Mesendoderm (in vitro differentiated cells): ENCODE measurements at regions not wholly inside any gene's neighbourhood (a gene's known extent, or its start where the extent isn't known, plus 50 kb on each side); places are given as distances from the start of the nearest gene placed in this dataset.
A peak's percentile ranks its signal among the peaks of the same experiment; 100 is the strongest.

ENCODE experiments used
- DNase-seq: peaks from one replicate; pipeline ENCODE4 v3.0.0; 2013
- H2AK5ac ChIP-seq: 2 replicates; pipeline ENCODE4 v1.6.1; 2013; ENCODE audit warnings: low read length, inconsistent platforms
- H2BK120ac ChIP-seq: 2 replicates; pipeline ENCODE4 v1.6.1; 2013; ENCODE audit warnings: low read depth, mild to moderate bottlenecking, low read length, moderate library complexity, mixed read lengths
- H2BK15ac ChIP-seq: replicated peaks from 2 replicates; pipeline ENCODE4 v1.6.1; 2013; ENCODE audit warnings: low read depth, mild to moderate bottlenecking, moderate library complexity
- H2BK5ac ChIP-seq: 2 replicates; pipeline ENCODE4 v1.6.1; 2013; ENCODE audit warnings: low read length, inconsistent platforms
- H3K18ac ChIP-seq: 2 replicates; pipeline ENCODE4 v1.6.1; 2013; ENCODE audit warnings: mild to moderate bottlenecking, low read length, mixed read lengths
- H3K23ac ChIP-seq: one replicate; pipeline ENCODE4 v1.6.1; 2013; ENCODE audit warnings: low read length
- H3K27ac ChIP-seq: 2 replicates; pipeline ENCODE4 v1.5.1; 2013; ENCODE audit warnings: low read depth, mild to moderate bottlenecking, inconsistent platforms, low read length, moderate library complexity
- H3K27me3 ChIP-seq: 2 replicates; pipeline ENCODE4 v1.6.1; 2013; ENCODE audit warnings: low read length, control low read depth, mild to moderate bottlenecking, inconsistent platforms; ENCODE audit not compliant: insufficient read depth, poor library complexity
- H3K36me3 ChIP-seq: 2 replicates; pipeline ENCODE4 v1.6.1; 2013; ENCODE audit warnings: low read length, inconsistent platforms; ENCODE audit not compliant: control insufficient read depth, insufficient read depth
- H3K4ac ChIP-seq: one replicate; pipeline ENCODE4 v1.6.1; 2013; ENCODE audit warnings: low read depth, mild to moderate bottlenecking, low read length, moderate library complexity
- H3K4me1 ChIP-seq: 2 replicates; pipeline ENCODE4 v1.6.1; 2013; ENCODE audit warnings: low read depth, low read length, inconsistent platforms; ENCODE audit not compliant: control insufficient read depth
- H3K4me2 ChIP-seq: 2 replicates; pipeline ENCODE4 v1.6.1; 2013; ENCODE audit warnings: low read length
- H3K4me3 ChIP-seq: 2 replicates; pipeline ENCODE4 v1.5.1; 2013; ENCODE audit warnings: mild to moderate bottlenecking, low read length
- H3K56ac ChIP-seq: one replicate; pipeline ENCODE4 v1.6.1; 2013; ENCODE audit warnings: low read length
- H3K79me1 ChIP-seq: 2 replicates; pipeline ENCODE4 v1.6.1; 2013; ENCODE audit warnings: low read length, inconsistent platforms
- H3K79me2 ChIP-seq: 2 replicates; pipeline ENCODE4 v1.6.1; 2013; ENCODE audit warnings: mild to moderate bottlenecking, low read length; ENCODE audit not compliant: control insufficient read depth, insufficient read depth
- H3K9ac ChIP-seq: 2 replicates; pipeline ENCODE4 v1.6.1; 2013; ENCODE audit warnings: low read length, inconsistent platforms
- H4K5ac ChIP-seq: one replicate; pipeline ENCODE4 v1.6.1; 2013; ENCODE audit warnings: low read length
- H4K8ac ChIP-seq: one replicate; pipeline ENCODE4 v1.6.1; 2013; ENCODE audit warnings: low read depth, mild to moderate bottlenecking, control low read depth, low read length, moderate library complexity
- WGBS: extraction: QIAGEN DNeasy Blood & Tissue Kit; methylation state at CpG from one replicate; pipeline ENCODE4 v1.1.7; 2013; ENCODE audit warnings: low lambda C conversion rate, missing lambda C conversion rate; ENCODE audit not compliant: insufficient coverage; ENCODE audit errors: extremely low coverage; 5-methylcytosine and 5-hydroxymethylcytosine counted together

GRCh38 chr21:27567381-27567780 is 600.5 kb upstream of the ADAMTS5 start:
- Histone ChIP-seq H3K27ac (no peak overlapping the region), H3K79me1 (no peaks in the 10 kb centered on the region), H4K8ac (no peak overlapping the region), H3K4me3 (no peak overlapping the region), H3K23ac (no peak overlapping the region), H3K56ac (no peak overlapping the region), H3K27me3 (no peaks in the 10 kb centered on the region), H2BK120ac (no peak overlapping the region), H3K36me3 (no peaks in the 10 kb centered on the region), H3K4me1 (no peaks in the 10 kb centered on the region), H3K4ac (no peak overlapping the region), H4K5ac (no peak overlapping the region), H2AK5ac (no peak overlapping the region), H3K4me2 (no peak overlapping the region), H3K18ac (no peak overlapping the region), H2BK15ac (no peak overlapping the region), H2BK5ac (no peak overlapping the region), H3K9ac (no peak overlapping the region), H3K79me2 (no peaks in the 10 kb centered on the region)
- no peak for DNase-seq
- no CpG with 5 or more reads among the region's 1 CpG for WGBS

- no peak overlapping the region for H3K4ac ChIP-seq
- no peak overlapping the region for H3K27ac ChIP-seq
- no peak overlapping the region for H3K4me2 ChIP-seq
- no CpG with 5 or more reads among the region's 6 CpGs for WGBS
- no peak overlapping the region for H3K56ac ChIP-seq
- no peak overlapping the region for H3K9ac ChIP-seq
- no peak overlapping the region for H3K4me3 ChIP-seq
- H4K8ac ChIP-seq: no peak overlapping the region
- H4K5ac ChIP-seq: no peak overlapping the region
- H3K23ac ChIP-seq: no peak overlapping the region
- no peak for DNase-seq
- no peak overlapping the region for H2BK15ac ChIP-seq
- no peaks in the 10 kb centered on the region for H3K79me2 ChIP-seq
- H3K4me1 ChIP-seq: no peaks in the 10 kb centered on the region
- H2AK5ac ChIP-seq: no peak overlapping the region
- no peak overlapping the region for H2BK120ac ChIP-seq
- no peaks in the 10 kb centered on the region for H3K79me1 ChIP-seq
- H3K36me3 ChIP-seq: no peaks in the 10 kb centered on the region
- H3K18ac ChIP-seq: no peak overlapping the region
- H3K27me3 ChIP-seq: no peaks in the 10 kb centered on the region
- no peak overlapping the region for H2BK5ac ChIP-seq
Measured at GRCh38 chr21:27566521-27566920, 599.6 kb upstream of the ADAMTS5 start.

DNA sequence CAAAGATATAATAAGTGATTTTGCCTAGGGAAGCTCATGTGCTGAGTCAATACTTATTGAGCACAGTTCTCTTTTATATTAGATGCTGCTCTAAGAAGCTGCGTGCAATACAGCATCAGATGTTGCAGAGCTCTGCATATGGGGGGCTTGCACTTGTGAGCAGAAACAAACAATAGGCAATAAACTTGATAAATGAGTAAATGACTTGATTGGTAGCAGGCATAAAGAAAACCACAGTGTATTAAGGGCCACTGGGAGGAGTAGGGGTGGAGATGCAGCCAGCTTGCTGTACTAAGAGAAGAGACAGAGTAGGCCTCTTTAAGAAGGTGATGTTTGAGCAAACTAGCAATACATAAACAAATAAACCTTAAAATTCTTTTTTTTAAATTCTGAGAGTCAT is 598.5 kb upstream of the ADAMTS5 start:
- Histone ChIP-seq H3K23ac (no peak overlapping the region), H3K79me1 (no peaks in the 10 kb centered on the region), H2AK5ac (no peak overlapping the region), H3K4ac (no peak overlapping the region), H3K79me2 (no peaks in the 10 kb centered on the region), H3K9ac (no peak overlapping the region), H3K18ac (no peak overlapping the region), H3K27me3 (no peaks in the 10 kb centered on the region), H2BK120ac (no peak overlapping the region), H3K4me3 (no peak overlapping the region), H4K5ac (no peak overlapping the region), H3K36me3 (no peaks in the 10 kb centered on the region), H4K8ac (no peak overlapping the region), H2BK15ac (no peak overlapping the region), H3K27ac (no peak overlapping the region), H2BK5ac (no peak overlapping the region), H3K4me2 (no peak overlapping the region), H3K56ac (no peak overlapping the region), H3K4me1 (no peaks in the 10 kb centered on the region)
- no CpG with 5 or more reads among the region's 1 CpG for WGBS
- no peak for DNase-seq

DNA sequence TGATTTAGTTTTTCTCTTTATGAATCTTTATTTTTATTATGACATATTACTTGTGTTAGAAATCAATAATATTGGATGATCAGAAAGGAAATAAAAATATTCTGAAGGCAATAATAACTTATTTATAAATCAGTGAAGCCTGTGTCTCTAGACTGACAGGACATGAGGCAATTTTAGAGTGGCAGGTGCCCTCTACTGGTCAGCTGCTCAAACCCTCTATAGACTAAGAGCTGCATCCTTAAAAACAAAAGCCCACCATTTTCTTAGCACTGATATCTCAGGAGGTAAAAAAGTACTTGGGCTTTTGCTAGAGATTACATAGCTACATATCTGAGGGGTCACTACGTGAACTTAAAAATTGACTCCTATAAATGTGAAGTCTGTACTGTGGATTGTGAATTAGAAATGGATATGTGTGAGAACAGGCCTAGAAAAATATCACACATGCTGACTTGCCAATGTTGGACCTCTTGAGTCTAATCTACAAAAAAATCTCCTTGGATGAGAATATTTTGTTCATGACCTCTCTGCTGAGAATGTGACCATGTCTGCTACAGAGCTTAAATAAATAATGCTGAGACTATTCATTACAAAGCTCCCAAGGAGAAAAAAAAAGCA is 597.9 kb upstream of the ADAMTS5 start:
- Histone ChIP-seq H3K27me3 (no peaks in the 10 kb centered on the region), H3K4ac (no peak overlapping the region), H4K8ac (no peak overlapping the region), H3K18ac (no peak overlapping the region), H2BK5ac (no peak overlapping the region), H2BK120ac (no peak overlapping the region), H3K36me3 (no peaks in the 10 kb centered on the region), H3K27ac (no peak overlapping the region), H3K79me2 (no peaks in the 10 kb centered on the region), H2BK15ac (no peak overlapping the region), H3K56ac (no peak overlapping the region), H3K4me3 (no peak overlapping the region), H3K23ac (no peak overlapping the region), H3K9ac (no peak overlapping the region), H3K79me1 (no peaks in the 10 kb centered on the region), H3K4me1 (no peaks in the 10 kb centered on the region), H2AK5ac (no peak overlapping the region), H3K4me2 (no peak overlapping the region), H4K5ac (no peak overlapping the region)
- DNase-seq: peak; percentile 65
- WGBS: no CpG with 5 or more reads among the region's 1 CpG

DNA sequence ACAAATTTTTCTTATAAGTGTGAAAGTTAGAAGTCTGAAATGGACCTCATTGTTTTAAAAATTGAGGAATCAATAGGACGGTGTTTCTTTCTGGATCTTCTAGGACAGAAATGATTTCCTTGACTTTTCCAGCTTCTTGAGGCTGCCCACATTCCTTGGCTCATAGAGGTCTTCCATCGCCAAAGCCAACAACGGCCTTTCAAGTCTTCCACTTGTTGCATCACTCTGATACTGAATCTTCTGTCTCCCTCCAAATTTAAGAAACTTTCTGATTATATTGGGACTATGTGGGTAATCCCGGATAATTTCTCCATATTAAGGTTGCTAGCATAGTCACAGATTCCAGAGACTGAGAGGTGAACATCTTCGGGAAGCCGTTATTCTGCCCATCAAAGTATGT is 595.4 kb upstream of the ADAMTS5 start:
- H3K79me2 ChIP-seq: no peaks in the 10 kb centered on the region
- H3K9ac ChIP-seq: no peak overlapping the region
- no peak overlapping the region for H3K56ac ChIP-seq
- no peak overlapping the region for H3K4me3 ChIP-seq
- no CpG with 5 or more reads among the region's 6 CpGs for WGBS
- H2BK15ac ChIP-seq: no peak overlapping the region
- no peak overlapping the region for H4K5ac ChIP-seq
- H2BK120ac ChIP-seq: no peak overlapping the region
- no peak overlapping the region for H2BK5ac ChIP-seq
- no peaks in the 10 kb centered on the region for H3K79me1 ChIP-seq
- no peak overlapping the region for H4K8ac ChIP-seq
- no peaks in the 10 kb centered on the region for H3K27me3 ChIP-seq
- H3K4me2 ChIP-seq: no peak overlapping the region
- H3K18ac ChIP-seq: no peak overlapping the region
- no peak overlapping the region for H2AK5ac ChIP-seq
- no peak overlapping the region for H3K23ac ChIP-seq
- H3K4me1 ChIP-seq: no peaks in the 10 kb centered on the region
- H3K36me3 ChIP-seq: no peaks in the 10 kb centered on the region
- DNase-seq: no peak
- H3K27ac ChIP-seq: no peak overlapping the region
- H3K4ac ChIP-seq: no peak overlapping the region

GRCh38 chr21:27561116-27561515 is 594.2 kb upstream of the ADAMTS5 start:
- Histone ChIP-seq H3K4me2 (no peak overlapping the region), H3K23ac (no peak overlapping the region), H3K4me3 (no peak overlapping the region), H3K36me3 (no peaks in the 10 kb centered on the region), H3K79me2 (no peaks in the 10 kb centered on the region), H4K8ac (no peak overlapping the region), H2AK5ac (no peak overlapping the region), H3K9ac (no peak overlapping the region), H3K56ac (no peak overlapping the region), H3K4ac (no peak overlapping the region), H2BK5ac (no peak overlapping the region), H2BK15ac (no peak overlapping the region), H3K79me1 (no peaks in the 10 kb centered on the region), H3K27ac (no peak overlapping the region), H2BK120ac (no peak overlapping the region), H4K5ac (no peak overlapping the region), H3K18ac (no peak overlapping the region), H3K4me1 (no peaks in the 10 kb centered on the region), H3K27me3 (no peaks in the 10 kb centered on the region)
- no peak for DNase-seq
- WGBS: no CpG with 5 or more reads among the region's 9 CpGs
